WERI-Rb-1 (cell line): ENCODE measurements at regions not wholly inside any gene's neighbourhood (a gene's known extent, or its start where the extent isn't known, plus 50 kb on each side); places are given as distances from the start of the nearest gene placed in this dataset.
"Not testable (repeated sequence)": the region's sequence is repeated elsewhere in the genome, so short reads cannot be mapped to it uniquely, and the experiment has no call there.

Experiments
- DNase-seq: peaks from one replicate; pipeline ENCODE4 v3.0.0-alpha.2; 2020
- H3K27ac ChIP-seq: fragments of 250-450 bp; sonication (Bioruptor Pico); 2 replicates; pipeline ENCODE4 v1.5.1; 2020; ENCODE audit warnings: mild to moderate bottlenecking, moderate library complexity
- H3K27me3 ChIP-seq: fragments of 250-450 bp; sonication (Bioruptor Pico); 2 replicates; pipeline ENCODE4 v1.5.1; 2021; ENCODE audit warnings: mild to moderate bottlenecking, low read depth, moderate library complexity; ENCODE audit not compliant: insufficient read depth, severe bottlenecking
- H3K36me3 ChIP-seq: fragments of 250-450 bp; sonication (Bioruptor Pico); 2 replicates; pipeline ENCODE4 v1.5.1; 2020; ENCODE audit warnings: mild to moderate bottlenecking, moderate library complexity
- H3K4me3 ChIP-seq: 2 replicates; pipeline ENCODE4 v1.5.1; 2011; ENCODE audit warnings: low read depth, mild to moderate bottlenecking, control low read depth, low read length
- H3K9me3 ChIP-seq: fragments of 250-450 bp; sonication (Bioruptor Pico); 2 replicates; pipeline ENCODE4 v1.5.1; 2021; ENCODE audit warnings: mild to moderate bottlenecking, moderate library complexity; ENCODE audit not compliant: severe bottlenecking
- CTCF ChIP-seq: IDR thresholded peaks from 2 replicates; pipeline ENCODE4 v1.5.1; 2011; ENCODE audit warnings: low read depth, mild to moderate bottlenecking, control low read depth, inconsistent platforms, low read length

DNA sequence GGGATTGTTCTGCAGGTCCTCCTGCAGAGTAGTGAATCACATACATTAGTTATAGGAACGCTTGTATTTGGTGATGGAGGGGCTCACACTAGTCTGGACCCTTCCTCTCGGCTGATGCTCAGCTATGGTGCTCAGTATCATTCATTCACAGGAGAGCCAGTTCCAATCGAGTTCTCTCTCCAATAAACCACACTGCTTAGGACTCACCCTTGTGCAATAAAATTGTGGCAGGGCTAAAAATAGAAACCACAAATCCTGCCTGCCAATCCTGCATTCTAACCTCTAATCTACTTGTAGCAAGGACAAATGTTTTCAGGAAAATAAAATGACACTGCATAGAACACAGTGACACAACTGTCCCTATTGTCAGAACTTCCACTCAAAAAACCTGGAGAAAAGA is 138.4 kb upstream of the TBL1XR1 start:
- H3K36me3 ChIP-seq: no peaks in the 10 kb centered on the region
- H3K27ac ChIP-seq: no peak overlapping the region
- H3K9me3 ChIP-seq: no peaks in the 10 kb centered on the region
- H3K4me3 ChIP-seq: no peak overlapping the region
- H3K27me3 ChIP-seq: no peaks in the 10 kb centered on the region
- no peak for TF ChIP-seq CTCF
- DNase-seq: no peak

DNA sequence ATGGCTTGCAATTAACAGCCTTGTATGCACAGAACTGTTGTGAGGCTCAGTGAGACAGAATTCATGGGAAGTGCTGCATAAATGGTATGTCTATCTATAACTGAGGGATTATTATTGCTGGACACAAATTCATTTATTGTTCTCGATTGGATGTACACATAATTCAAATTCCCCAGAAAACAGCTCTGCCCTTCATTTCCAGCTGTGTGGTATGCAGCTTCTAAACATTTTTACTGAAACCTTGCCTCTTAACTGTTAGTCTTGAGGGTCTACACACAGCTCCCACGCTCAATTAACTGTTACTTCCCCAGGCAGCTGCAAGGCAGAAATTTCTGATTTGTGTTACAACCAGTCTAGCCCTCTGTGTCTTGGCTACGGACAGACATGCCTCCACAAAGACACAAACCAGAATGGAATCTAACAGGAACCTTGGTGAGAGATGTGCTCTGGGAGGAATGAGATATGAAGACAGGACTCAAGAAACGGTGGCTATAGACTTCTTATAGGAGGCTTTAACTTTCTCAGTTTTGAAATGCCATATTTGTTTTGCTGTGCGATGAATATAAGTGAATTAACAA is 139.7 kb upstream of the TBL1XR1 start:
- no peak for DNase-seq
- Histone ChIP-seq H3K4me3 (no peak overlapping the region), H3K36me3 (no peaks in the 10 kb centered on the region), H3K9me3 (no peaks in the 10 kb centered on the region), H3K27ac (no peak overlapping the region), H3K27me3 (no peaks in the 10 kb centered on the region)
- TF ChIP-seq CTCF: no peak

DNA sequence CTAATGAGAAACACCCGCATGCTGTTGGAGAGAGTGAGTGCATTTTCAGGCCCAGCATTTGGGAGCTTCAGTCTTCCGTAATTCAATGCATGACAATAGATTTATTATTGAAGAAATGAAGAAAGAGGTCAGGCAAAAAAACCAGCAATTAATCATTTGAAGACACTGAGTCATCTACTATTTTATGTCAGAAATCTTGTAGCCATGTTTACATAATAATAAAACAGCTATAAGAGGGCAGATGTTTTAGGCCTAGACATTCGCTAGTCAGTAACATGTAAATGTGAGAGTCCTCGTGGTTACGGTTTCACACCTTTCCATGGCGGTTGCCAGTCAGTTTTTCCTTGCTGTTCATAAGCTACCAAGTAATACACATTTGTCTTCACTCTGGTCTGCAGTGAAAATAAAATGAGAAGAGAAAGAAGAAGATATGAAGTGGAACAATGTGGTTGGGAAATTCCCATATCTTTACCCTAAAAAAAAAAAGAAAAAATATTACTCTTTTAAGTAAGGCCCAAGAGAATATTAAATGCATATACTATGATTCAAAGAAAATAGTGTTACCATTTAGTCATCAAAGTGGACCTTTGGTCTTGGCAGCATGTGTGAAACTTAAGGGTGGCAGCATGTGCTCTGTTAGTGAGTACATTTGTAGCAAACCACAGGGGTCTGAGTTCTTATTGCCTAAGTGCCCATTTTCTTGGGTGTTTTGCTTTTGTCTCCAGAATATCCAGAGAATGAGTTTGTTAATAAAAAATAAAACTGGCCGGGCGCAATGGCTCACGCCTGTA is 140.5 kb upstream of the TBL1XR1 start:
- Histone ChIP-seq H3K36me3 (no peaks in the 10 kb centered on the region), H3K9me3 (no peaks in the 10 kb centered on the region), H3K27ac (no peak overlapping the region), H3K27me3 (no peaks in the 10 kb centered on the region), H3K4me3 (no peak overlapping the region)
- no peak for DNase-seq
- no peak for TF ChIP-seq CTCF

DNA sequence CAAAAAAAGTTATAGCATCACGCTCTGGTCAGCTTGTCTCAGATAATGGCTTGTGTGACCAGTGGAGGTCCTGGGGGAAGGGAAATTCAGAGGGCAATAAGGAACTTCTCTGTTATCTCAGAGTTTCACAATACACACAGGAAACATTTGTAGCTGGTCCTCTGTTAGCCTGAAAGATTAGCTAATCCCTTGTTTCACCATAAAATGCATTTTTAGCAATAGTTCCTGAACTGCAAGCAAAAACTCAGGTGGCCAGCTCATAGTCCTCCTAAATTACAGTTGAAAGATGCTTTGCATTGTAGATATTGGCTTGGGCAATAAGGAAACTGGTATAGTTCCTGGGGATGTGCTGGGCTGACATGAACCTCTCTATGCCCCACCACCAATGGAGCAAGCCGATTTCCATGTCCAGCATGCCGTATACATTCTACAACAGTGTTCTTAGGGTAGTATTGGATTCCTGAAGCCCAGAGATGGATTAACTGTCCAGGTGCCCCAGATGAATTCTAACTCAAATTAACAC is 141.5 kb upstream of the TBL1XR1 start:
- H3K27me3 ChIP-seq: no peaks in the 10 kb centered on the region
- no peak overlapping the region for H3K4me3 ChIP-seq
- TF ChIP-seq CTCF: no peak
- no peaks in the 10 kb centered on the region for H3K36me3 ChIP-seq
- no peak for DNase-seq
- no peak overlapping the region for H3K27ac ChIP-seq
- no peaks in the 10 kb centered on the region for H3K9me3 ChIP-seq

GRCh38 chr3:177339220-177339703 is 142.0 kb upstream of the TBL1XR1 start:
- H3K36me3 ChIP-seq, H3K4me3 ChIP-seq, H3K27me3 ChIP-seq, H3K9me3 ChIP-seq, DNase-seq, H3K27ac ChIP-seq: not testable (repeated sequence)

- H3K4me3 ChIP-seq: no peak overlapping the region
- DNase-seq: no peak
These were observed 143.1 kb upstream of the TBL1XR1 start for GRCh38 chr3:177340243-177340830.

More at GRCh38 chr3:177340243-177340830, 143.1 kb upstream of the TBL1XR1 start:
- TF ChIP-seq CTCF: no peak
- H3K27ac ChIP-seq: no peak overlapping the region
- H3K9me3 ChIP-seq: no peaks in the 10 kb centered on the region
- no peaks in the 10 kb centered on the region for H3K27me3 ChIP-seq
- no peaks in the 10 kb centered on the region for H3K36me3 ChIP-seq
